GM23248 (cell line): ENCODE measurements at regions not wholly inside any gene's neighbourhood (a gene's known extent, or its start where the extent isn't known, plus 50 kb on each side); places are given as distances from the start of the nearest gene placed in this dataset.

Experiments
- EZH2 ChIP-seq: fragments of 200-600 bp; sonication (generic); IDR thresholded peaks from 2 replicates; pipeline ENCODE4 v1.6.1; 2018; ENCODE audit warnings: antibody characterized with exemption, mild to moderate bottlenecking; ENCODE audit not compliant: insufficient read depth, poor library complexity, severe bottlenecking
- EZH2phosphoT487 ChIP-seq: fragments of 200-600 bp; sonication (generic); IDR thresholded peaks from 2 replicates; pipeline ENCODE4 v1.6.1; 2018; ENCODE audit warnings: antibody characterized with exemption, moderate library complexity, mild to moderate bottlenecking, low read depth; ENCODE audit not compliant: insufficient read depth

- TF ChIP-seq EZH2 (no peak), EZH2phosphoT487 (no peak)
Measured at GRCh38 chr9:761793-762560, 79.5 kb upstream of the DMRT1 start.
